ENCODE measurements at regions not wholly inside any gene's neighbourhood (a gene's known extent, or its start where the extent isn't known, plus 50 kb on each side); places are given as distances from the start of the nearest gene placed in this dataset.

DNA sequence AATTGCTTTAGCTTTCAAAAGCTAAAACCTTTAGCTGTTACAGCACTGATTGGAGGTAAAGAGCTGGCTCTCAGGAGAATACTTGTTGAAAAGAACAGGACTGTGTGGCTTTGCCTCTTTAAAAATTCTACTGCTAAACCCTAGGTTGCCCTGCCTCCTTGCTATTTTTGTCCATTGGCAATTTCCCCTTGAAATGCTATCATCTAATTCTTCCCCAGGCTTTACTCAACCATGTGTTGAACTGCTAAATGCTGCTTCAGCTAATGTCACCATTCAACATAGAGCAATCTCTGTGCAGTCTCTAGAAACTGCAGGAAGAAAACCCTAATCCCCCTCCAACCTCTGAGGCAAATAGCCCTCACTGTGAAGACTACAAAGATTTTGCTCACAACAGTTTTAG lies 203.7 kb upstream of the ARX start:
- DNase-seq (ENCODE audit: low spot score): no peak

DNA sequence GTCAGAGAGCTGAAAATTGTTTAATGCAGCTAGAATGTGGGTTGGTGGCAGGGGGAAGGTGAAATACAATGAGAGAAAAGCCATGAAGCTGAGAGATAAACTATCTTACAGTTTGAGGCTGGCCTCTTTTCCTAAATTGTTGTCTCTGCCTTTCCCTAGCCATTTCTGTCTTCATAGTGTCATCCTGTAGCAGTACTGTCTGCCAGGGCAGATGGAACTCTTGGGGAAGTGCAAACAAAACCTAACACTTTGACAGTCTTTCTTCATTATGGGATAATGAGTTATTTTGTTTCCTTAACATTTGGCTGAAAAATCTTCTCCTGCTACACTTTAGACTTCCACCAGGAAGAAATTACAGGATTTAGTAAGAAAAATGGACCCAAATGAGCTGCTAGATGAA lies 197.8 kb upstream of the ARX start:
- no peak for DNase-seq (ENCODE audit: low spot score)

DNA sequence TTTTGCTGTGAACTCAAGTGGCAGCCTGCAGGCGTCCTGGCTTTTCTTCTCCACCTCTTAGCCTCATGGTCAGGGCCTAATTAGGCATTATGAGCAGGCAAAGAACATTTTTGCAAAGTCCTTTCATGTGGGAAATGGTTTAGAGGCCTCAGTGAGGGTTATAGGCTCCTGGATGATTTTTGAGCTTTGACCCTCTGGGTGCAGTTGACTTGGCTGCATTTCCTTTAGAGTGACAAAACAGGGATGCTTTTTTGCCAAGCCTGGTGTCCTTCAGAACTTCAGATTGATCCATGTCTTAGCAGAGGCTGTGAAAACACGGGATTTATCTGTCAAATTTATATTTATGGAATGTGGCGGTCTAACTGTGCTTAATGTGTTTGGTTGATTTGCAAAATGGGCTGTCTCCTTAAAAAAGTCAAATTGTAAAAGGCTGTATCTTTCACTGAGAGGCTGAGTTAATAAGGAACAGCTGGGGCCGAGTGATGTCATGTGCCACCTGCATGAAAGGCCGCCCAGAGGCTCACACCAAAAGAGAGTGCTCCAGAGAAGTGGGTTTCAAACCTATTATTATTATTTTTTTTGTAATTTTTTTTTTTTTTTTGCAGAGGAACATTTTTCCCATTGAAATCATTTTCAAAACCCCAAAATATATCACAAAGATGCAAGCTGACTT lies 192.2 kb upstream of the ARX start:
- DNase-seq (ENCODE audit: low spot score): no peak

DNA sequence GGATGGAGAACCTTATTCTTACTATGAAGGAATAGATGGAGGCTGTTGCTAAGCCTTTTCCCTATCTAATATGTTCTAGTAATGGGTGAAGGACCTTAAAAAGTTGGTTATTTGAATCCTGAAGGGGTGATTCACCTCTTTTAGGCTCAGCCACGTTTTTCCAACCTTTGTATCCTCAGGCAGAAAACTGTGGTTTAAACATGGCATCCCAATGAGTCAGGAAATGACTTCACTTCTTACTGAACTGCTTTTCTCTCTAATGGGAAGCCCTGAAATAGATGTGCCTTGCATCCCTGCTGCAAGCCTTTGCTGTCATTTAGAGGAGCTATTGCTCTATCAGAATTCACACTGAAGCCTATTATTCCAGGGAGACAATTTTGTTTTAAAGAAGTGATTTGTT lies 191.0 kb upstream of the ARX start:
- DNase-seq (ENCODE audit: low spot score): no peak

DNA sequence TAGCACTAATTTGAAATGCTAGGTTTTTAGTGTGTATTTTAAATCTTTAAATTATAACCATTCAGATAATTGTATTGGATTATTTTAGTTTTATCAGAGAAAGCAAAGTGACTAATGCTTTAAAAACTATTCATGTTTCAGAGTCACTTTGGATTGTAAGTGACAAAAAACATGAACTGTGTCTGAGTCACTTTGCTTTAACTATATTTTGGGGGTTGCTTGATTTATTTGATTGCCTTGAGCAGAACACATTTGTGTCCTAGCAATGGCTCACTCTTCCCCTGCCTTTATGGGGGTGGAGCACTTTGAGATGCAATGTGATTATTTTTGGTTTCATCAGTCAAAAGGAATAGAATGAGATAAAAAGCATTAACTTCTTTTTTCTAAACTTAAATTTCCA lies 188.4 kb upstream of the ARX start:
- no peak for DNase-seq (ENCODE audit: low spot score)

DNA sequence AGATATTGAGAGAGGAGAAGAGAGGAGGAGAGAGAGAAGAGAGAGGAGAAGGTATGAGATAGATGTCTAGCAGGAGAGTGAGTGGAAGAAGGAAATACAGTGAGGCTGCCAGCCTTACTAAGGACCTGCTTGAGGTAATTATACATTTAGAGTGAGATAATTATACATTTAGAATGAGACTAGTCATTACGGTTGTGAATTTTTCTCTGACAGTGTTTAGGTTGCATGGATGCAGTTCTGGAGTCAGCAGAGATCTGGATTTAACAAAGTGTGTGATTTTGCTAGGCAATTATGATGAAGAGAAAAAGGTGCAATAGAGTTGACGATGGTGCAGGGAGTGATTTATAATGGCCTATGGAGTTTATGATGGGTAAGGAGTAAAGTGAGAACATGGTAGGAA lies 187.1 kb upstream of the ARX start:
- no peak for DNase-seq (ENCODE audit: low spot score)

DNA sequence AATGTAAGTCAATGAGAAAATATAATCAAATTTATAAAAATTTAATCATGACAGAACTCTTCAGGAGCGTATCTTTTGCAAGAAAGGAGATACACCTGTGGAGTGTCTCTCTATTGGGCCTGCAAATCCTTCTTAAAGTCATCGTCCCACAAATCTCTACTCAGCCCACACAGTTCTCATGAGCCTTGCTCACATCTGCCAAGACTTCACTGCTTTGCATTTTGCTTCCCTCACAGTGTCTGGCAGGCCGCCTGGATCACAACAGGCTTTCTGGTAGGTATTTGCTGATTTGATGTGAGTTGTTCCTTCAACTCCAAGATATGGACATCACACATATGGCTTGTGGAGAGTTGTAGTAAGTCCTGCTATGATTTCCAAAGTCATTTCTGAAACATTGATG lies 183.1 kb upstream of the ARX start:
- no peak for DNase-seq (ENCODE audit: low spot score)

DNA sequence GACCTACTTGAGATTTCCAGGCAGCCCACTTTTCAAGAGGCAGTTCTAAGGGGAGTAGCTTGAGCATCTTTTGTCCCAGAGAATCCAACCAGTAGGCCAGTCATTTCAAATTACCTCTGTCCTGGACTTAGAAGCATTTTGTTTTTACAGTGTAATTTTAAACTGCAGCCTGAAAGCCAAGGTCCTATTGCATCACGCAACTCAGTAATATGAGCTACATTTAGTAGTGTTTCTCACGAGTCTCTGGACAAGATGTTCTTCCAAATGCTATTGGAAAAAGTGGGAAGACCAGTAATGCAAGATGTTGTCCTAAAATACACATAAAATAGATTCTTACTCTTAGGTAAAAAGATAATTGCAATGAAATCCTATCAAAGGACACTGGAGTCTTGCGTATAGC lies 182.5 kb upstream of the ARX start:
- no peak for DNase-seq (ENCODE audit: low spot score)

DNA sequence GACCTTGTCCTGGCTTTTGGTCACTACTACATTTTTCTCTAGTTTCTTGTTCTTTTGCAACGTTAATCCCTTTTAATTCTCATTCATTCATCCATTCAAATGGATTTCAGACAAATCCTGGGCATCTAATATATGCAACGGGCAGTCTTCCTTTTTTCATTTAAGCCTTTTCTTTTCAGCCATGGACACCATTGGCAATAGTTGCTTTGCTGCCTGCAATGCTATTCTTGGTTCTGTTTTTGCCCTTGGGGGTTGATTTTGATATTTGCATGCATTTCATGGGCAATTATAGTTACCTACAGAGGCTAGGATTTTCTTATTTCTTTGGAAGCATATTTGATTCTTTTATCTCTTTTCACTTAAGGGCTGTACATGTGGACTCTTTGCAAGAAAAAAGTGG lies 180.5 kb upstream of the ARX start:
- DNase-seq (ENCODE audit: low spot score): no peak

DNA sequence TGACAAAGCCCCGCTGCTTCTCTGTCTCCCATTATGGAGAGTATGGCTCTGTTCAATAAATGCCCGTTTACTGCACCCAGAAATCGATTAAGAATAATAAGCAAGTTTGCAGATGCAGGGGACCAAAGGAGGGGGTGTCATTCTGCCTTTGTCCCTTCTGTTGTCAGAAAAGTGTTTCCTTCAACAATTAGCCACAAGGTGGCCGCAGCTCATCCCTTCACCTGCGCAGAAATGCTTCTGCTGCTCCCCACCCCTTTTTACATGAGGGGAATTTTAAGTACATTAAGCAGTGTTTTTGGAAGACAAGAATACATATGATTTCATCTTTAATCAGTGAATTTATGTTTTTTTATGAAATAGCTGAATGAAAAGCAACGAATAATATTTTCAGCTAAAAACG lies 175.6 kb upstream of the ARX start:
- no peak for DNase-seq (ENCODE audit: low spot score)

DNA sequence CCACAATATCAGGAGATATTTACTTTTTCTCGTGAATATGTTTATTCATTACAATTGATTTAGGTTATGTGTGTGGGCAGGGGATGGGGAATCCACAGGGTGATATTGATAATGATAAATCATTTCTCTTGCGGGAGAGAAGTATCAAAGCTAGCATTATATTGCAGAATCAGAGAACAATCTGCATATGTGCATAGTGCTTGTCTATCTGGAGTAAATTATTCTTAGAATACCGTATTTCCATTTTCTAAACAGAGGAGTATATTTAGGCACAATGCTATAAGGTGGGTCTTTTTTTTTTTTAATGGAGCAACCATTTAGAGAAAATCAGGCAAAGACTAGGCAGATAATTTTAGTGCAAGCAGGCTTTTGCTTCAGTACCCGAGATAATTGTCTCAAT lies 166.0 kb upstream of the ARX start:
- DNase-seq (ENCODE audit: low spot score): no peak

DNA sequence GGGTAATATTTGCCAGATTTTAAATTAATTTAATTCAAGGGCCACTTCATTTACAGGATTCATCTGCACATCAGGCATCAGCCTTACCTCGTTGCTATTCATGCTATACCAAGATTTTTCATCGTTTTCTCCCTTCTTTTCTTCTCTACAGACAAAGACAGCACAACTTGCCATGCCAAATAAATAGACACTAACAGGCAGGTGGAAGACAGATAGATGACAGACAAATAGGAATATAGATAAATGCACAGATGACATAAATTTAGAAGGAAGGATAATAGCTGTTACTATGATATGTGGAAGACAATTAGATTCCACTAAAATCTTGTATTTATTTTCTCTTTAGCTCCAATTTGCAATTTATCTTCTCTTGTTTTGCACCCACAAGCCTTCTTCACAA lies 164.5 kb upstream of the ARX start:
- DNase-seq (ENCODE audit: low spot score): no peak

DNA sequence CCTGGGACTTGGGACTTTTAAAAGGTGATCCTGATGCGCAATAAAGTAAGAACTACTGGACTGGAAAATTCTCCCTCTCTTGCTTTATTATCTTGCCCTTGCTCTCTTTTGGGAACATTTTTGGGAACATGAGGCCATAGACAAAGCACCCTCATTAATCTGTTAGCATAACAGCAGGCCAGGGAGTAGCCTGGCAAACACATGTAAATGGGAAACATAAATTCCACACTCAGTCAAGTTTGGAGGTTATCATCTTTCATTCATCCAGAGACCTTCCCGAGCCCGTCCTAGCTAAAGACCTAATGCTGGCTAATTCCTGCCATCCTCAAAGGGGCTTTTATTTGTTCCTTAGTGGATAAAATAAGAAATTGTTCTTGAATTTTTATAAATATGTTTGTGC lies 162.8 kb upstream of the ARX start:
- DNase-seq (ENCODE audit: low spot score): no peak

DNA sequence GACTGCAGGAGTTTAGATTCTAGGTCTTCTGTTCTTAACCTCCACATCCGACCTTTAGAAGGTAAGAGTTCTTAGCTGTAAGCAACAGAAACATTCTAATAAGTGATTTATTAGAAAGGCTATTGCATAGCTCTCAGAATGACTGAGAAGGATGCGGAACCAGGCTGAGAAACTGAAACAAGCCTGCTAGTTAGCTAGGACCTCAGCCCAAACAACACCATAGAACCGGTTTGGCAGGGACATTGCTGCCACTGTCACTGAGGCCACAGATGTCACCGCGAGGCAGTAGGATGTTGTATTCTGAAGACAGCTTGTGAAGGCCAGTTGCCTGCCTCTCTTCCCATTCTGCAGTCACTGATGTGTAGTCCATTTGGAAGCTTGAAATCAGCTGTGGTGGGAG lies 160.0 kb upstream of the ARX start:
- DNase-seq (ENCODE audit: low spot score): no peak

DNA sequence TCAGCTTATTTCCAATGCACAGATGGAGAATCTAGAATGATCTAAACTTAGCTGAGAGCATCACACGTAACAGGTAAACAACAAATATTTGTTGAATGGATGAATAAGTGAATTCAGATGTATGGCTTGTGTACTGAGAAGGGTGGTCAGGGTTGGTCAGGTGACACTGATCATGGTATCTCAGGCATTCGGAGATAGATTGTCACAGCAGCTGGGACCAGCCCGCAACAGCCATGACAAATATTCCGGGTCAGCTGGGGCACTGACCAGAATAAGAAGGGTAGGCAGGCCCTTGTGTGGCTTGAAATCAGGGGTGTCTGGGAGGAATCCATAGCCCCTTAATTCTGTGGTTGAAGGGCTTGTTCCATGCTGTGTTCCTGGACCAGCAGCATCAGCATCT lies 159.4 kb upstream of the ARX start:
- DNase-seq (ENCODE audit: low spot score): no peak

DNA sequence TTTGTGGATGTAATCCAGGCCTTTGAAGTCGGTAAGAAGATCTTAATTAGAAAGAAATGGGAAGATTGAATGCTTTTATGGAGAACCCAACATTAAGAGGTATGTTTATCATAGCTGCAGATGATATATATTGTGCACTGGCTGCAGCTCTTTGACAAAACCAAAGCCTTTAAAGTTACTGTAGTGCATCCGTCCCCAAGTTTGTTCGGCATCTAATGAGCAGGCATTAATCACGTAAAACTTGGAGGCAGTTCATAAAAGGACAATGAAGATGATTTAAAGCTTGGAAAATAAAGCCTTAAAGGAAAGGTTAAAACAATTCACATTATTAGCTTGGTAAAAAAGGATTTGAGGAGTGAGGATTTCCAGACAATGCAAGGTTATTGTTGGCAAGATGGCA lies 150.8 kb upstream of the ARX start:
- no peak for DNase-seq (ENCODE audit: low spot score)

DNA sequence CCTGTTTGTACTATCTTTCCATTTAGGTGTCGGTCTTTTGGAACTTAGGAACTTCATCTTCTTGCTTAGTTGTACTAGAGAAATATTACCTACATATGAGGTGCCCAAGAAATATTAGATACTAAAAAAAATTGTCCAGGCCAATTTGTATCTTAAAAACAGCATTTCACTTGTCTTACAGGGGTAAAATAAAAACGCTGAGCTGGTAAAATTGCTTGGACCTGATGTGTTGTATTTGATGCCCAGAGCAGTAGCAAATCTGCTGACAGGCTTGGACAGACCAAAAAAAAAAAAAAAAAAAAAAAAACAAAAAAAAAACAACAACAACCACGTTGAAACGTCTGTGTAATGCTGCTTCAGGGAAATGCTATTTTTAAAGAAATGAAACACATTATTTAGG lies 150.4 kb upstream of the ARX start:
- no peak for DNase-seq (ENCODE audit: low spot score)

DNA sequence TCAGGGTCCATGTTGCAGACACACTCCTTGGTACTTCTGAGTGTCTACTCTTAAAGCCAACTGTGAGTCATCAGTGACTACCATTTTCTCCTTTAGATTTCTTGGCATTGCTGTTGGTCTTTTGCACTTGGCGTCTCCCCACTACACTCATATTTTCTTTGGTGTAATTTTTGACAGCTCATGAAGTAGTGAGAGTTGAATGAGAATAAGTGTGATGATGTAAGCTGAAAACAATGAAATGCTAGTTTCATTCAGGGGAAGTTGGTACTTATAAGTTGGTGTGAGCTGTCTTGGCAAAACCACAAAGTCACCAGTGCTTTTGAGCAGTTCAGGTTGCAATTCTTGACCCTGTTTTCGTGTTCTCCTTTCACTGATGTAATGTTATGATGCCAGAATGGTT lies 142.9 kb upstream of the ARX start:
- no peak for DNase-seq (ENCODE audit: low spot score)

DNA sequence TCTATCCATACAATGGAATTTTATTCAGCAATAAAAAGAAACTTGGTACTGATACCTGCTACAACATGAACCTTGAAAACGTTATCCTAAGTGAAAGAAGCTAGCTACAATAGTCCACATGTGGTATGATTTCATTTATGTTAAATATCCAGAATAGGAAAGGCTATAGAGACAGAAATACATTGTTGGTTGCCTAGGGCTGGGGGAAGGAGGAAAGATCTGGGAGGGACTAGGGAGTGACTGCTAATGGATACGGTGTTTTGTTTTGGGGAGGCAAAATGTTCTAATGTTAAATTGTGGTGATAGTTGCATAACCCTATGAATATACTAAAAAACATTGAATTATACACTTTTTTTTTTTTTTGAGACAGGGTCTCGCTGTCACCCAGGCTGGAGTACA lies 141.1 kb upstream of the ARX start:
- DNase-seq (ENCODE audit: low spot score): no peak

DNA sequence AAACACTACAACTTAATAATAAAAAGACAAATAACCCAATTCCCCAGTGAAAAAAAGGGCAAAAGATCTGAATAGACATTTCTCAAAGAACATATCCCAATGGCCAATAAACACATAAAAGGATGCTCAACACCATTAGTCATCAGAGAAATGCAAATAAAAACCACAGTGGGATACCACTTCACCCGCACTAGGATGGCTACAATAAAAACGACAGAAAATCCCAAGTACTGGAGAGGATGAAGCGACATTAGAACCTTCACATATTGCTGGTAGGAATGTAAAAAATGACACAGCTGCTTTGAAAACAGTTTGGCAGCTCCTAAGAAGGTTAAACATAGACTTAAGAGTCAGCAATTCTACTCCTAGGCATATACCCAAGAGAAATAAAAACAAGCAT lies 140.6 kb upstream of the ARX start:
- DNase-seq (ENCODE audit: low spot score): no peak

DNA sequence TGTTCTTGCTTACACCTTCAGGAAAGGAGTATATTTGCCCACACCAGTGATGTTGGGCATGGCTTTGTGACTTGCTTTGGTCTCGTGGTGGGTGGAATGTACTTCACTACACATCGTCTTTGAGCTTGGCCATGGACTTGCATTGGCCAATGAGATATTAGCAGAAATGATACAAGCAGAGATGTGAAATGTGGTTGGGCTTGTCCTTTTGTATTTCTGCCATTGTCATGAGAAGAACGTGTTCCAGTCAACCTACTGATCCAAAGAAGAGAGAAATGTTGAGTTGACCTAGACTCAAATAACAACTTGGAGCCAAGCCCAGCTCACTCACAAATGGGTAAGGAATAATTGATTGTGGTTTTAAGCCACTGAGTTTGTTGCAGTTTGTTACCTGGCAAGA lies 138.4 kb upstream of the ARX start:
- no peak for DNase-seq (ENCODE audit: low spot score)

DNA sequence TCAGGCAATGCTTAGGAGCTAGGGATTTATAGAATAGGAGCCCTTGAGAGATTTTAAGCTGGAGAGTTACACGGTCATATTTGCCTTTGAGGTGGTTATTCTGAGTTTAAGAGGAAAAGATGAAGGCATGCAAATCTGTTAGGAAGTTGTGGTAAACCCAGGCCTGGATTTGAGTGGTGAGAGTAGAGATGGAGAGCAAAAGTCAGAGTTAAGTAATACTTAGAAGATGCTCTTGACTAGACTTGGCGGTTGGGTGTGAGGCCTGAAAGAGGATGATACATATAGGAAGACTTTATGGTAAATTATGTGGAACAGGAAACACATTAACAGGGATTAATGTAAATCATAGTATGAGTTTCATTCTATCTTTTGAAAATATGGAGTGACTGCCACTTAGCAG lies 136.0 kb upstream of the ARX start:
- DNase-seq (ENCODE audit: low spot score): no peak

DNA sequence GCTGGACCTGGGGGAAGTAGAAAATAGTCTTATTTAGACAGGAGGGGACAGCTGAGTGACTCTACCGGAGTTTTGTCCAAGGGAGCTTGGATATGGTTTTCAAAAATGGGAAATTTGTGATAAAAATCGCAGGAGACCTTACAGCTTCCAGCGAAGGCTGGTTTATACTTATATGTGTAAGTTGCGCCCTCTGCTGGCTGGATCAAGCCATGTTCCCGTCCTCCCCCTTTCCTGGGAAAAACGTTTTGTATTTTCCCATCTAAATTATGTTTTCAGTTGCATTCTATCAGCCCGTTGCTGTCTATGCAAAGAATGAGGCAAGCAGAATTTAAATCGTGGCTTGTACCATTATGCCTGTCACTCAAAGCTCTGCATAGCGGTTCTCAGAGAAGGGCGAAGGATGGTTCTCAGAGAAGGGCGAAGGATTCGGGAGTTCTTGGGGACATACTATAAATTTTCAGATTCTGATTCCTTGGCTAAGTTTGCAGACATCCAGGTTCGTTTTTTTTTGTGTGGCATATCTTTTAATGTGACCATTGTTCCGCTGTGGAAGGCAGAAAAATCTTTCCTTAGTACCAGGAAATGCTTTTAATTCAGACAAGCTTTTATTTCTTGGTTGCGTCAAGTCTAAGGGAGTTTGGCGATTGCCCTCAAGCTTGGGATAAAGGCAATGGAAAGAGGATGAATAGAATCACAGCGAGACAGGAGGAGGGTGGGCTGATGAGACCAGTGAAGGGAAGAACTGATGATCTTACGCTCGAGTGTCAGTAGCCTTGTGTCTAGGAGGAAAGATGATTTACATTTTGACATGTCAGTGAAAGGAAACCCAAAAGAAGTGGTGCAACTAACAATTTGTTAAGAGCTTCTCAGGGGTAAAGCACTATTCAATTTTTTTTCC lies 128.5 kb upstream of the ARX start:
- peak; percentile 1 for DNase-seq (ENCODE audit: low spot score)

DNA sequence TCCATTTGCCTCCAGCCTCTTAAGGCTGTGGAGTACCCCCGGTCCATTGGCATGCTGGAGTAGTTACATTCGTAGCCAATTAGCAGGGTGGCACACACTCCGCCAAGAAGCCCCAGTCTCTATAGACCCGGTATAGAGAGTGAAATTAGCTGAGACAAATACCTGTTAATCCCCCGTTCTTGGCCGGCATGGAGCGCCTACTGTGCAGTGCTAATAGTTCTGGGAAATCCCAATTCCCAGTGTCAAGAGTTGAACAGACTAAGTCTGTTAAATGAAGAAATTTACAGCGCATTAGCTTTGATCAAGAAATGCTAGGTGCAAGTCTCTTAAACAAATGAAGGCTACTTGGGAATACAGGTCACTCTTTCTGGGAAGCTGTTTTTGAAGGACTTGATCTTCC lies 127.8 kb upstream of the ARX start:
- no peak for DNase-seq (ENCODE audit: low spot score)
